Loucy (cell line): ENCODE measurements at regions not wholly inside any gene's neighbourhood (a gene's known extent, or its start where the extent isn't known, plus 50 kb on each side); places are given as distances from the start of the nearest gene placed in this dataset.

Experiments used
- CTCF ChIP-seq: fragments of 200-600 bp; sonication (generic); conservative IDR thresholded peaks from 2 replicates; pipeline ENCODE4 v1.5.1; 2014; ENCODE audit warnings: mild to moderate bottlenecking, antibody characterized with exemption, low read length
- EZH2phosphoT487 ChIP-seq: fragments of 200-600 bp; IDR thresholded peaks from 2 replicates; pipeline ENCODE4 v1.6.1; 2018; ENCODE audit warnings: antibody characterized with exemption, mild to moderate bottlenecking, moderate library complexity, borderline replicate concordance

DNA sequence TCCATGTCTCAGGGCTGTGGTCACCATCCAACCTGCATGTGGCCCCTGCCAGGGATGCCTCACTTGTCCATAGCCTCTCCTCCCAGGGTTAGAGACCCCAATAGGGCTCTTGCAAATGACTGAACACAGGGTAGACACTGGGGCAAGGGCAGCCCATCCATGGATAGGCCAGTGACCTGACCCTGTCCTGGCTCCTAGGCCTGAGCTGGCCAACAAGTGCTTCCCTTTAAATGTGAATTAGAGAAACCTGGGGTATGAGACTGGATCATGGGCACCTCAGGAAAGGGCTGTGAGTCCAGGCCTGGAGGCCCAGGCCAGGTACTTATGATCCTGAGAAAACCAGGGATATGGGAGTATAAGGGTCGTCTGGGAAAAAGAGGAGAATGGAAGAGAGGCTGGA lies 64.5 kb downstream of the COPS8 start:
- TF ChIP-seq CTCF (no peak), EZH2phosphoT487 (no peak)
